Esophagus muscularis mucosa (tissue), 3 donors: ENCODE measurements at regions not wholly inside any gene's neighbourhood (a gene's known extent, or its start where the extent isn't known, plus 50 kb on each side); places are given as distances from the start of the nearest gene placed in this dataset.

Source experiments
- POLR2A ChIP-seq: fragments of 450-650 bp; IDR thresholded peaks from one replicate; pipeline ENCODE4 v1.6.1; 2017; ENCODE audit warnings: antibody characterized with exemption, moderate library complexity, mild to moderate bottlenecking, low read depth
- TF ChIP-seq, protein P1 (sequence below), 3 experiments: fragments of 200-600 bp in 2 of 3; fragments of 450-650 bp in 1 of 3; sonication (generic) in 2 of 3; IDR thresholded peaks; one replicate each; pipeline ENCODE4 v1.5.1; 2017 to 2019; ENCODE audit warnings: antibody characterized with exemption in 3 of 3, mild to moderate bottlenecking in 2 of 3, moderate library complexity in 1 of 3

GRCh38 chr10:33774857-33775256 is 440.4 kb upstream of the NRP1 start:
- TF ChIP-seq, protein P1, sequence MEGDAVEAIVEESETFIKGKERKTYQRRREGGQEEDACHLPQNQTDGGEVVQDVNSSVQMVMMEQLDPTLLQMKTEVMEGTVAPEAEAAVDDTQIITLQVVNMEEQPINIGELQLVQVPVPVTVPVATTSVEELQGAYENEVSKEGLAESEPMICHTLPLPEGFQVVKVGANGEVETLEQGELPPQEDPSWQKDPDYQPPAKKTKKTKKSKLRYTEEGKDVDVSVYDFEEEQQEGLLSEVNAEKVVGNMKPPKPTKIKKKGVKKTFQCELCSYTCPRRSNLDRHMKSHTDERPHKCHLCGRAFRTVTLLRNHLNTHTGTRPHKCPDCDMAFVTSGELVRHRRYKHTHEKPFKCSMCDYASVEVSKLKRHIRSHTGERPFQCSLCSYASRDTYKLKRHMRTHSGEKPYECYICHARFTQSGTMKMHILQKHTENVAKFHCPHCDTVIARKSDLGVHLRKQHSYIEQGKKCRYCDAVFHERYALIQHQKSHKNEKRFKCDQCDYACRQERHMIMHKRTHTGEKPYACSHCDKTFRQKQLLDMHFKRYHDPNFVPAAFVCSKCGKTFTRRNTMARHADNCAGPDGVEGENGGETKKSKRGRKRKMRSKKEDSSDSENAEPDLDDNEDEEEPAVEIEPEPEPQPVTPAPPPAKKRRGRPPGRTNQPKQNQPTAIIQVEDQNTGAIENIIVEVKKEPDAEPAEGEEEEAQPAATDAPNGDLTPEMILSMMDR (IDR thresholded peaks at IDR 0.05) = no peak
- TF ChIP-seq POLR2A = no peak
